IMR-90 (cell line): ENCODE measurements at regions not wholly inside any gene's neighbourhood (a gene's known extent, or its start where the extent isn't known, plus 50 kb on each side); places are given as distances from the start of the nearest gene placed in this dataset.

Source experiments
- BHLHE40 ChIP-seq: fragments of 150-350 bp; IDR thresholded peaks from 2 replicates; pipeline ENCODE4 v1.6.1; 2016; ENCODE audit warnings: mild to moderate bottlenecking, low read depth, low read length
- CEBPB ChIP-seq: IDR thresholded peaks from 2 replicates; pipeline ENCODE4 v1.6.1; 2012; ENCODE audit warnings: low read depth, low read length, improper control_type of control experiment
- CTCF ChIP-seq: conservative IDR thresholded peaks from 2 replicates; pipeline ENCODE4 v1.5.1; 2012; ENCODE audit warnings: mild to moderate bottlenecking, low read depth, low read length, improper control_type of control experiment
- MXI1 ChIP-seq: IDR thresholded peaks from 2 replicates; pipeline ENCODE4 v1.6.1; 2012; ENCODE audit warnings: low read depth, mild to moderate bottlenecking, low read length, moderate library complexity, borderline replicate concordance
- POLR2A ChIP-seq: IDR thresholded peaks from 2 replicates; pipeline ENCODE4 v1.6.1; 2012; ENCODE audit warnings: mild to moderate bottlenecking, low read depth, low read length
- USF2 ChIP-seq: fragments of 150-350 bp; IDR thresholded peaks from 2 replicates; pipeline ENCODE4 v1.6.1; 2017; ENCODE audit warnings: mild to moderate bottlenecking, antibody characterized with exemption, low read length, low read depth

DNA sequence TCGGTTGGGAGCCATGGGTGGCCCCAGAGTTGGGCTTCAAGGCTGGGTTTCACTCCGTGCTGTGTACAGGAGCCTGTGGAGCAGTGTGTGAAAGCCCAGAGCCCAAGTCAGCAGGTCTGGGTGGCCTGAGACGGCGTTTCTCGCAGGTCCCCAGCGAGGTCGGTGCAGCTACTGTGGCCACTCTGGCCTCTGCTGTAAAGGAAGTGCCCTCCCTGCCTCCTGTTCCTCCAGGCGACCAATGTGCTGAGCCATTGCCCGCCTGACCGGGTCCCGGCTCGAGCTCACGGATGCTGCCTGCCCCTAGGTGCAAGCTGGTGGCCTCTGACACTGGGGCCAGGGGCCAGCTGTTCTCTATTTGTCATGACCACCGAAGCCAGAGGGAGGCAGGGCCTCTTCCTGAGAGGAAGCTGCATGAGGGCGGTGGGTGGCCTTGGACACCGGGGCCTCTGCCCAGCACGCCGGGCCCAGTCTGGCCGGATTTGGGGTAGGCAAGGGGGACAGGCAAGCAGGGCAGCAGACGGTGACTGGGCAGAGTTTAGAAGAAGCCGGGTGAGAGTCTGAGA, 170.9 kb downstream of the IRF8 start:
- no peak for TF ChIP-seq CTCF
- TF ChIP-seq POLR2A, result no peak
- TF ChIP-seq BHLHE40, result no peak
- TF ChIP-seq MXI1, result no peak
- TF ChIP-seq USF2, result no peak
- TF ChIP-seq CEBPB, result no peak
